Breast epithelium (tissue), 4 donors: ENCODE measurements at regions not wholly inside any gene's neighbourhood (a gene's known extent, or its start where the extent isn't known, plus 50 kb on each side); places are given as distances from the start of the nearest gene placed in this dataset.

Experiments used
- DNase-seq, 2 donors: peaks; one replicate each; pipeline ENCODE4 v3.0.0-alpha.2; 2019; ENCODE audit warnings: low spot score in 2 of 2
- H3K27ac ChIP-seq, 2 donors: fragments of 200-600 bp; sonication (generic) in 1 of 2; one replicate each; pipeline ENCODE4 v1.5.1; 2016 to 2019; ENCODE audit warnings: mild to moderate bottlenecking in 1 of 2
- H3K27me3 ChIP-seq, 2 donors: fragments of 200-600 bp; sonication (generic) in 1 of 2; one replicate each; pipeline versions ENCODE4 v1.5.1 to v1.6.0; 2017 to 2019; ENCODE audit warnings: control low read depth in 1 of 2, mild to moderate bottlenecking in 1 of 2
- H3K36me3 ChIP-seq: fragments of 200-600 bp; one replicate; pipeline ENCODE4 v1.5.1; 2019
- H3K4me1 ChIP-seq, 2 donors: fragments of 200-600 bp; sonication (generic); one replicate each; pipeline ENCODE4 v1.5.1; 2016 to 2019; ENCODE audit warnings: control low read depth in 1 of 2
- H3K4me3 ChIP-seq, 3 donors: fragments of 200-600 bp; sonication (generic); 1 replicate in 2 of 3; 2 replicates in 1 of 3; pipeline ENCODE4 v1.5.1; 2016 to 2019; ENCODE audit warnings: mild to moderate bottlenecking in 3 of 3, moderate library complexity in 2 of 3
- H3K9me3 ChIP-seq, 2 donors: fragments of 200-600 bp; sonication (generic) in 1 of 2; one replicate each; pipeline ENCODE4 v1.5.1; 2016 to 2019; ENCODE audit warnings: control low read depth in 1 of 2
- POLR2A ChIP-seq: fragments of 450-650 bp; IDR thresholded peaks from one replicate; pipeline ENCODE4 v1.6.1; 2016; ENCODE audit warnings: antibody characterized with exemption, mild to moderate bottlenecking, moderate library complexity
- POLR2AphosphoS5 ChIP-seq, 3 donors: sonication (generic); formaldehyde crosslinking; IDR thresholded peaks; one replicate each; pipeline ENCODE4 v1.6.1; 2017; ENCODE audit warnings: antibody characterized with exemption in 3 of 3
- intact Hi-C: fragments of 100-400 bp; cut with DNase I; formaldehyde crosslinking; loops from one replicate; pipeline ENCODE4 v1.15.1; 2023; ENCODE audit warnings: low total_unique reads
- TF ChIP-seq, protein P1 (sequence below), 3 donors: fragments of 450-650 bp; IDR thresholded peaks; one replicate each; pipeline ENCODE4 v1.5.1; 2016 to 2017; ENCODE audit warnings: antibody characterized with exemption in 3 of 3, mild to moderate bottlenecking in 3 of 3, moderate library complexity in 3 of 3

DNA sequence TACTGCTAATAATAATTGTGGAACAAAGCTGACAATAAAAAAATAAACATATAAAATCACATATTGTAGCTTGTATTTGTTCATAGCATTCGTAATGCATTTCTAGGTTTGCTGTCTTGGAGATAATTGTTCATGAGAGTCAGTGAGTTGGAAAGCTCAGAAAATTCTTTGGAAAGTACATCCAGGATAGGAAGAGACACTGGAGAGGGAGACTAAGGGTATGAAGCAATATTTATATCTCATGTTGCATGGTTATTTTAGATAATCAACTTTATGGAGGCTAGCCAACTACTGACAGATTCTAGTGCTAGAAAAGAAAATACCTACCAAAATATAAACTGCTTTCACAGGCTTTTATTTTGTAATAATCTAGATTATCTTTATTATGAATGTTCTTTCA, 1095.2 kb downstream of the FSCB start:
- TF ChIP-seq, protein P1, sequence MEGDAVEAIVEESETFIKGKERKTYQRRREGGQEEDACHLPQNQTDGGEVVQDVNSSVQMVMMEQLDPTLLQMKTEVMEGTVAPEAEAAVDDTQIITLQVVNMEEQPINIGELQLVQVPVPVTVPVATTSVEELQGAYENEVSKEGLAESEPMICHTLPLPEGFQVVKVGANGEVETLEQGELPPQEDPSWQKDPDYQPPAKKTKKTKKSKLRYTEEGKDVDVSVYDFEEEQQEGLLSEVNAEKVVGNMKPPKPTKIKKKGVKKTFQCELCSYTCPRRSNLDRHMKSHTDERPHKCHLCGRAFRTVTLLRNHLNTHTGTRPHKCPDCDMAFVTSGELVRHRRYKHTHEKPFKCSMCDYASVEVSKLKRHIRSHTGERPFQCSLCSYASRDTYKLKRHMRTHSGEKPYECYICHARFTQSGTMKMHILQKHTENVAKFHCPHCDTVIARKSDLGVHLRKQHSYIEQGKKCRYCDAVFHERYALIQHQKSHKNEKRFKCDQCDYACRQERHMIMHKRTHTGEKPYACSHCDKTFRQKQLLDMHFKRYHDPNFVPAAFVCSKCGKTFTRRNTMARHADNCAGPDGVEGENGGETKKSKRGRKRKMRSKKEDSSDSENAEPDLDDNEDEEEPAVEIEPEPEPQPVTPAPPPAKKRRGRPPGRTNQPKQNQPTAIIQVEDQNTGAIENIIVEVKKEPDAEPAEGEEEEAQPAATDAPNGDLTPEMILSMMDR (IDR thresholded peaks at IDR 0.05): no peak
- TF ChIP-seq POLR2A: no peak
- TF ChIP-seq POLR2AphosphoS5 (IDR thresholded peaks at IDR 0.05): no peak
- no peak for DNase-seq
- intact Hi-C loops: no loop called here

DNA sequence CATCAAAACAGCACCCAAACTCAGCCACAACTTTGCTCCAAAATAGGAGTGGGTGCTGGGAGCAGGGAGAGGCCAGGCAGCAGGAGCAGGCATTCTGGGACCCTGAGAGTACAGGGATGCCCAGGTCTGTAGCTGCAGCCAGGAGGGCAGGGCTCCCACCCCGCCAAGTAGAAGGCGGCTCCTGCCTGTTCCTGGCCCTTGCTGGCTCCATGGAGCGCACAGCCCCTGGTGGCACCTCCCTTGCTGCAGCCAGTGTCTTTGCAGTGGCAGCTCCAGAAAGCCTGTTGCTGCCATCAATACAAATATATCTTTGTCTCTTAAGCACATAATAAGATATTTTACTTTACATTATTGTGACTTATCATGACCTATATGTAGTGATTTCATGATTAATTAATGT, 1096.5 kb downstream of the FSCB start:
- no peak for TF ChIP-seq POLR2A
- TF ChIP-seq, protein P1 (IDR thresholded peaks at IDR 0.05): no peak
- TF ChIP-seq POLR2AphosphoS5 (IDR thresholded peaks at IDR 0.05): no peak
- Histone ChIP-seq H3K4me3 (no peak overlapping the region), H3K36me3 (no peaks in the 10 kb centered on the region), H3K27ac (no peak overlapping the region), H3K27me3 (no peaks in the 10 kb centered on the region), H3K4me1 (no peaks in the 10 kb centered on the region), H3K9me3 (no peaks in the 10 kb centered on the region)
- intact Hi-C loops: no loop called here
- DNase-seq: no peak

More for the DNA sequence above, 1095.2 kb downstream of the FSCB start:
- H3K27me3 ChIP-seq: no peaks in the 10 kb centered on the region
- H3K4me3 ChIP-seq: no peak overlapping the region
- H3K4me1 ChIP-seq: no peaks in the 10 kb centered on the region
- H3K9me3 ChIP-seq: no peaks in the 10 kb centered on the region
- H3K27ac ChIP-seq: no peak overlapping the region
- H3K36me3 ChIP-seq: no peaks in the 10 kb centered on the region

DNA sequence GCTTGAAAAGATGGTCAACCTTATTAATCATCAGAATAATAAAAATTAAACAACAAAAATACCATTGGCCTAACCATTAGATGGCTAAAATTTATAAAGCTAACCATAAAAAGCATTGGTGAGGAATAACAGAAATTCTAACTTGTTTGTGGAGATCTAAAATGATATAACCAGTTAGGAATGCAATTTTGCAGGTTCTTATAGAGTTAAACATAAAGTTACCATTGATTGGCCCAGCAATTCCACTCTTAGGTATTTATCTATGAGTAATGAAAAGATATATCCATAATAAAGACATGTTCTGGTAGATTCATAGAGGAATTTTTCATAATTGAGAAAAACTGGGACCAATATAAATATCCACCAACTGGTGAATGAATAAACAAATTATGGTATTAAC, 1098.6 kb downstream of the FSCB start:
- DNase-seq: no peak
- Histone ChIP-seq H3K4me1 (no peaks in the 10 kb centered on the region), H3K36me3 (no peaks in the 10 kb centered on the region), H3K27me3 (no peaks in the 10 kb centered on the region), H3K4me3 (no peak overlapping the region), H3K9me3 (no peaks in the 10 kb centered on the region), H3K27ac (no peak overlapping the region)
- TF ChIP-seq POLR2A (no peak), POLR2AphosphoS5 (IDR thresholded peaks at IDR 0.05) (no peak)
- TF ChIP-seq, protein P1 (IDR thresholded peaks at IDR 0.05): no peak
- intact Hi-C loops: no loop called here

DNA sequence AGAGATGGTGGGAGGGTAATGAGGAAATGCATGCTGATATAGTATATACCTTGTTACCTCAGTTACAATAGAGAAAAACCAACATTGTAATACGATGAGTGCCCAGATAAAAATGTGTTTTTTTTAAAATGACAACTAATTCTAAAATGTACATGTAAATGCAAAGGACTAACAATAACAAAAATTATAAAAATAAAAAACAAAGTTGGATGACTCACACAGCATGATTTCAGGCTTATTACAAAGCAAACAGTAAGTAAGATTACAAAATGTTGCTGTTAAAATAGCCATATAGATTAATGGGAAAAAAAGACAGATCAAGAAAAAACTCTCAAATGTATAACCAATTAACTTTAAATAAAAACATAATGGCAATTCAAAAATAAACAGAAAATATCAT, 1099.4 kb downstream of the FSCB start:
- no peaks in the 10 kb centered on the region for H3K36me3 ChIP-seq
- TF ChIP-seq, protein P1 (IDR thresholded peaks at IDR 0.05): no peak
- no peak for TF ChIP-seq POLR2A
- no peak for TF ChIP-seq POLR2AphosphoS5 (IDR thresholded peaks at IDR 0.05)
- H3K27me3 ChIP-seq: no peaks in the 10 kb centered on the region
- DNase-seq: no peak
- H3K4me3 ChIP-seq: no peak overlapping the region
- H3K27ac ChIP-seq: no peak overlapping the region
- no peaks in the 10 kb centered on the region for H3K4me1 ChIP-seq
- H3K9me3 ChIP-seq: no peaks in the 10 kb centered on the region
- intact Hi-C loops: no loop called here

DNA sequence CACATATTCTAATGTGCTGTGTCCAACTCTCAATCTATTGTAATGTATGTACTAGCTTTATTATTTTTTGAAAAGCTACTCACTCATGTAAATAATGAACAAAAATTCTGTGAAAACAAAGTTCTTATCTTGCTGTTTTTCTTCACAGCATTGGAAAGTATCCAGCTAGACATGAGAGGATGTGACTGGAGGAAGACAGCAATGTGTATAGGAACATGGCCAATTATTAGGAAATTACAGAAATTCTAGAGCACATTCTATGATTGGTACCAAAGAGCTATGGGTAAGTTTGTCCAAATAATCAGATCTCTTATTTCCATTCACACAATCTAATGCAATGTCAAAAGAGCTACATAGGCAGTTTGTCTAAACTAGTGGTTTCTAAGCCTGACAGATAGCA, 1100.2 kb downstream of the FSCB start:
- Histone ChIP-seq H3K27me3 (no peaks in the 10 kb centered on the region), H3K27ac (no peak overlapping the region), H3K4me1 (no peaks in the 10 kb centered on the region), H3K9me3 (no peaks in the 10 kb centered on the region), H3K36me3 (no peaks in the 10 kb centered on the region), H3K4me3 (no peak overlapping the region)
- intact Hi-C loops: no loop called here
- no peak for DNase-seq
- TF ChIP-seq, protein P1 (IDR thresholded peaks at IDR 0.05): no peak
- TF ChIP-seq POLR2AphosphoS5 (IDR thresholded peaks at IDR 0.05) (no peak), POLR2A (no peak)
